ENCODE measurements at regions not wholly inside any gene's neighbourhood (a gene's known extent, or its start where the extent isn't known, plus 50 kb on each side); places are given as distances from the start of the nearest gene placed in this dataset.
"Not testable (repeated sequence)": the region's sequence is repeated elsewhere in the genome, so short reads cannot be mapped to it uniquely, and the experiment has no call there.

DNA sequence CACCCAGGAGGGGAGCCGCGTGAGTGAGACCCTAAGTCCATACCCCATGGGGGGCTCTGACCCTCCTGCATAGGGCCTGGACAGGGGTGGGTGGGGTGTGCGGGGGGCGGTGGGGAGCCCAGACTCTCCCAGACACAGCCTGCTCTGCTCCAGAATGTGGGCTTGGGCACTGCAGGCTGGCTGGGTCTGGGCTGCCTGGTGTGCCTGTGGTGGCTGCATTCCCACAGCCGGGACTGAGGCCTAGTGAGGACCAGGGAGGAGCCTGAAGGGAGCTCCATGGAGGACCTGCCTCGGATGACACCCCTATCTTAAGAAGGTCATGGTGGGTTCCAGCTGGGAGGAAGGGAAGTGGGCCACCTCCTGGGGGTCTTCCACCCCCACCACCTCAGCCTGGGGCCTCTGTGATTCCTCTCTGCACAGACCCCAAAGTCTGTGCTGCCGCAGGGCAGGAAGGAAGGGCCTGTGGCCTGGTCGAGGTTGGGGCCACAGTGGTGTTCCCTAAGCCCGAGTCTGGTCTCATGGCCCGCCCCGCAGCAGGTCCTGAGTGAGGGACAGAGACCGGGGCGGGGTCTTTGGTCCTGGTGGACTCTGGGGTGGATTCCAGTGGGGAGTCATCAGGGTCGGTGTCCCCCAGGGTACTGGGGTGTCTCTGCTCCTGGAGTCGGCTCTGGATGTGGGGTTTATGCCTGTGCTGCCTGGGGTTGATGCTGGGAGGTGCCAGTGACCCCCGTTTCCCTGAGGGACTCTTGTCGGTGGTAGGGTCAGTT lies 392.3 kb downstream of the TMEM121 start:
- H3K27ac ChIP-seq, result no peak overlapping the region
- no peak overlapping the region for H3K4me3 ChIP-seq
- DNase-seq (ENCODE audit: low read depth, low spot score), result no peak
- H3K9ac ChIP-seq (ENCODE audit: insufficient read length), result no peak overlapping the region
- H3K36me3 ChIP-seq (ENCODE audit: insufficient read depth, low read length), result no peaks in the 10 kb centered on the region
- H3K9me3 ChIP-seq (ENCODE audit: low read depth, low read length), result no peaks in the 10 kb centered on the region
- no peak for TF ChIP-seq EZH2 (IDR thresholded peaks at IDR 0.05)
- TF ChIP-seq FOXP2 (optimal IDR thresholded peaks at IDR 0.05; ENCODE audit: control extremely low read depth, extremely low read length, insufficient read depth), result no peak

- H3K9me3 ChIP-seq (ENCODE audit: low read depth, low read length), result no peaks in the 10 kb centered on the region
- no peaks in the 10 kb centered on the region for H3K36me3 ChIP-seq (ENCODE audit: insufficient read depth, low read length)
- no peak overlapping the region for H3K4me3 ChIP-seq
- TF ChIP-seq FOXP2 (optimal IDR thresholded peaks at IDR 0.05; ENCODE audit: control extremely low read depth, extremely low read length, insufficient read depth) (no peak), POLR2AphosphoS5 (IDR thresholded peaks at IDR 0.05; ENCODE audit: borderline replicate concordance, low read depth, low read length) (no peak), EZH2 (IDR thresholded peaks at IDR 0.05) (no peak)
- no peak overlapping the region for H3K27ac ChIP-seq
- no peak for DNase-seq (ENCODE audit: low read depth, low spot score)
- no peak overlapping the region for H3K9ac ChIP-seq (ENCODE audit: insufficient read length)
Measured at GRCh38 chr14:105919458-105920150, 393.2 kb downstream of the TMEM121 start.

DNA sequence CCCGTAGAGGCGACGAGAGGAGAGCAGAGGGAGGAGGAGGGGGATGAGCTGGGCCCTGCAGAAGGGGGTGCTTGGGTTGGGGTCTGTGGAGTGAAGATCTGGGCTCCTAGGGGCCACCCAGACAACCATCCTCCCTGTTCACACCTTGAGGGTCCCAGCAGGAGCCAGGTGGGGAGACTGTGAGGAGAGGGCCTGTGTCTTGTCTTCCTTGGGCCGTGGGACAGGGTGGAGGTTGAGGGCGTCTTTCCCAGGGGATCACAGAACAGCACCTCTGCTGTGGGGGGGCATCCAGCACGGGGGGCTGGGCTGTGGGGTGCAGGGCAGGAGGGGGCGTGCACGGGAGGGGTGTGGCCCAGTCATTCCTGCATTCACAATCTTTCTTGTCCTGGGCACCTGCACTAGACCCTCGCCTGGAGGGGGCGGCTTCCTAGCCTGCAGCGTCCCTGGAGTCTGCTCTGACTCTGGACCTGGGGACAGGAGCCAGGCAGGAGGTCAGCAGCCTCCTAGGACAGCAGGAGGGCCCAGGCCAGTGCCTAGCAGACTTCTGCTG lies 393.8 kb downstream of the TMEM121 start:
- H3K9ac ChIP-seq (ENCODE audit: insufficient read length); H3K36me3 ChIP-seq (ENCODE audit: insufficient read depth, low read length); H3K9me3 ChIP-seq (ENCODE audit: low read depth, low read length); H3K4me3 ChIP-seq; DNase-seq (ENCODE audit: low read depth, low spot score); H3K27ac ChIP-seq: not testable (repeated sequence)

DNA sequence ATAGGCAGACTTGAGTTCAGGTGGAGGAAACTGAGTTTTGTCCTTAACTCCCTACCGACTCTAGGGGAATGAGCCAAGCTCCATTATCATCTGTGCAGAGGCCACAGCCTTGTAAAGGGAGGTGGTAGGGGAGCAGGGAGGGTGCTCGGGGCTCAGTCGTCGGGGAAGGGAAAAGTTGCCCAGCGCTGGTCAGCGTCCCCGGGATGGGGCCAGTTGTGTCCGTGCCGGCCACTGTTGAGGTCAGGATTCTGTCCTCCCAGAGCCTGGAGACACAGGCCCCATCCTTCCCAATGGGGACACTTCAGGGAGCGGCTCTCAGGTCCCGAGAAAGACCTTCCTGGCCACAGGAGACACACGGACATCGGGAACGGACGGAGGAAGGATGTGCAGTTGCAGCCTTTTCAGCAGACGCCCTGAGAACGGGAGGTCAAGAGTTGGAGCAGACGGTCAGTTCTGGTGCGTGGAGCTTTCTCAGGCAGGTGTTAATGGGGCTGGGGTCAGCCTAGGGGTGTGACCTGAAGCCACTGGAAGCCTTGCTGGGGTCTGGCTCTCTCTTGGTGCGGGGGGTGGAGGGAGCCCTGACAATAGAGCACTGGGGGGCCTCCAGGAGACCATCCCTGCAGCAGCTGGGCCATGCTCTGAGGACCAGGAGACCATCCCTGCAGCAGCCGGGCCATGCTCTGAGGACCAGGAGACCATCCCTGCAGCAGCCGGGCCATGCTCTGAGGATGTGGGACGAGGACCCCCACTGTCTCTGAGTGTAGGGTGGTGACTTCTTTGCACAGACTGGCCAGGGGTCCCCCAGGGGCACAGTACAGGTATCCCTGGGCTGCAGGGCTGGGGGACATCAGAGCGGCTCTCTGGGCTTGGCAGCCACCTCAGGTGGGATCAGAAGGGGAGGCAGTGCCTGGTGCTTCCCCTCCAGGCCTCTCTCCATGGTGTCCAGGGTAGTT lies 394.7 kb downstream of the TMEM121 start:
- not testable (repeated sequence) for H3K27ac ChIP-seq; H3K36me3 ChIP-seq (ENCODE audit: insufficient read depth, low read length); H3K9ac ChIP-seq (ENCODE audit: insufficient read length); DNase-seq (ENCODE audit: low read depth, low spot score); H3K4me3 ChIP-seq; H3K9me3 ChIP-seq (ENCODE audit: low read depth, low read length)

- not testable (repeated sequence) for H3K9me3 ChIP-seq (ENCODE audit: low read depth, low read length); DNase-seq (ENCODE audit: low read depth, low spot score); H3K36me3 ChIP-seq (ENCODE audit: insufficient read depth, low read length); H3K27ac ChIP-seq; H3K9ac ChIP-seq (ENCODE audit: insufficient read length); H3K4me3 ChIP-seq
Measured at GRCh38 chr14:105921781-105922180, 395.4 kb downstream of the TMEM121 start.

DNA sequence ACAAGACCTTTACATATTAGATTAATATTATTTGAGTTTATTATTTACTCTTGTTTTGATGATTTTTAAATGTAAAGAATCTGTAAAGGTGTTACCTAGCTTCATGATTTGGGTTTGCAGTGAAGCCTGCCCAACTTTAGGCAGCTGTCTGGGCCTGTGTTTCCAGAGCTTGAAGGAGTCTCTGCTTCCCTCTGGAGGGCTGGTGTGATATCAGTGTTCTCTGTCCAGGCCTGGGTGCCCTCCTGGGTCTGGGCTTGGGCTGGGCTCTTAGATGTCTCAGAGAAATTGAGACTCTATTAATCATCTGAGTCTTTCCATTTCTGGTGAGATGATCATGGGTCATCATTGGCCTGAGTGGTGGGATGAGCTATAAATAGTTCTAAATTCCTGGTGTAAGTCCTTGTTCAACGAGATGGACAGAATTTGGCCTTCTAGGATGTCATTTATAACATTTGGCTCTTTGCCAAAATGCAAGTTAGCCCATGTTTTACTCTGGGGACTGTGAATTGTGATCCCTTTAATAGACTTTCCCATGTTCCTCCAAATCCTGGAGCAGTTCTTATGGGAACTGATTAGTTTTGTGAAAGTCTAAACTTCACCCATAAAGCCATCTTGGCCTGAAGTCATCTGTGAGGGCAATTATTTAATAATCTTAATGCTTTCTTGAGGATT lies 397.3 kb downstream of the TMEM121 start:
- not testable (repeated sequence) for H3K27ac ChIP-seq; H3K36me3 ChIP-seq (ENCODE audit: insufficient read depth, low read length); H3K9me3 ChIP-seq (ENCODE audit: low read depth, low read length); DNase-seq (ENCODE audit: low read depth, low spot score); H3K4me3 ChIP-seq; H3K9ac ChIP-seq (ENCODE audit: insufficient read length)

GRCh38 chr14:105924951-105925591 lies 398.7 kb downstream of the TMEM121 start:
- no peak for DNase-seq (ENCODE audit: low read depth, low spot score)
- H3K4me3 ChIP-seq, result no peak overlapping the region
- no peak for TF ChIP-seq FOXP2 (optimal IDR thresholded peaks at IDR 0.05; ENCODE audit: control extremely low read depth, extremely low read length, insufficient read depth)
- H3K9me3 ChIP-seq (ENCODE audit: low read depth, low read length), result no peaks in the 10 kb centered on the region
- H3K9ac ChIP-seq (ENCODE audit: insufficient read length), result no peak overlapping the region
- H3K27ac ChIP-seq, result no peak overlapping the region
- H3K36me3 ChIP-seq (ENCODE audit: insufficient read depth, low read length), result no peaks in the 10 kb centered on the region

DNA sequence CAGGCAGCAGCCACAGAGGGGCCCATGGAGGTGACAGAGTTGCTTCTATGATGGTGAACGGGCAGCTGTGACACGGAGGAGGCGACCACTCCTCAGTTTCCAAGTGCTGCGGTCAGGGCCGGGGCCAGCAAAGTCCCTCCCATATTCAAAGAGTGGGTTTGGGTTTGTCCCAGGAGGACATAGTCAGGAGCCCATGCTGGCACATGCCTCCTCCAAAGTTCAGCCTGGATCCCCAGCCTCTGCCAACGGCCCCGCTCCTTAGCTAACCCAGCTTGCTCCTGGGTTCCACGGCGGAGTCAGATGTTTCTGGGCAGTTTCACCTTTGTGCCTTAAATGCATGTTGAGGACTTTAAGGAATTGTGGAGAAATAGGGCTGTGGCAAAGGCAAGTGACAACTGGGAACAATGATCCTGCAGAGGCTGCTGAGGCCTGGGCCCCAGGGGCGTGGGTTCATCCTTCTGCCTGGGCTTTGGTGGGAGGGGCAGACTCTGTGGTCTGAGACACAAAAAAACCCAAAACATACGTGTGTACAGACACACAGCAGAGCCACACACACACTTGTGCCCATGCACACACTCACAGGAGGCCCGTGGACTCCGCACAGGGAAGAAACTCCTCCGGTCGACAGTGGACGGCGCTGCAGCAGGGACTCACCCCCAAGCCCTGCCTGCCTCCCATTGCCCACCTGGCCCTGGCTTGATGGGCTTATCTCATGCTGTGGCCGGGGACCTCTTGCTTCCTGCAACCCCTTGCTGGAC lies 399.4 kb downstream of the TMEM121 start:
- no peak overlapping the region for H3K9ac ChIP-seq (ENCODE audit: insufficient read length)
- no peak for DNase-seq (ENCODE audit: low read depth, low spot score)
- no peak overlapping the region for H3K27ac ChIP-seq
- no peaks in the 10 kb centered on the region for H3K9me3 ChIP-seq (ENCODE audit: low read depth, low read length)
- no peak overlapping the region for H3K4me3 ChIP-seq
- TF ChIP-seq EZH2 (IDR thresholded peaks at IDR 0.05), result no peak
- no peak for TF ChIP-seq FOXP2 (optimal IDR thresholded peaks at IDR 0.05; ENCODE audit: control extremely low read depth, extremely low read length, insufficient read depth)
- TF ChIP-seq POLR2AphosphoS5 (IDR thresholded peaks at IDR 0.05; ENCODE audit: borderline replicate concordance, low read depth, low read length), result no peak
- H3K36me3 ChIP-seq (ENCODE audit: insufficient read depth, low read length), result no peaks in the 10 kb centered on the region

All from SK-N-MC (cell line).